ENCODE measurements at regions not wholly inside any gene's neighbourhood (a gene's known extent, or its start where the extent isn't known, plus 50 kb on each side); places are given as distances from the start of the nearest gene placed in this dataset.

DNA sequence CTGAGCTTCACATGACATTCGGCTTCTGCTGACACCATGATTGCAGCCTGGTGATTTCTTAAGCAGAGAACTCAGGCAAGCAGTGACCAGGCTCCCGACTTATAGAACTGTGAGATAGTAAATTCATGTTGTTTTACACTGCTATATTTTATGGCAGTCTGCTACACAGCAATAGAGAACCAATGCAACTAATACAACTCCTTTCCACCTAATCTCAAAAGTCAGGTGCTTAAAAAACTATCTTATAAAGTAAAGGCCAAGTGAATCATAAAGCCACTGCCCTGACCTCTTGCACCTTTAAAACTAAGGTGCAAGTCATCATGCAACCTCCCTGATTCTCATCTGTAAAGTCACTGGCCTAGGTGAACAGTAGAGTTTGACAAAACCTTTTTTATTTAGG is 95.3 kb upstream of the GLS start:
- DNase-seq: no peak

DNA sequence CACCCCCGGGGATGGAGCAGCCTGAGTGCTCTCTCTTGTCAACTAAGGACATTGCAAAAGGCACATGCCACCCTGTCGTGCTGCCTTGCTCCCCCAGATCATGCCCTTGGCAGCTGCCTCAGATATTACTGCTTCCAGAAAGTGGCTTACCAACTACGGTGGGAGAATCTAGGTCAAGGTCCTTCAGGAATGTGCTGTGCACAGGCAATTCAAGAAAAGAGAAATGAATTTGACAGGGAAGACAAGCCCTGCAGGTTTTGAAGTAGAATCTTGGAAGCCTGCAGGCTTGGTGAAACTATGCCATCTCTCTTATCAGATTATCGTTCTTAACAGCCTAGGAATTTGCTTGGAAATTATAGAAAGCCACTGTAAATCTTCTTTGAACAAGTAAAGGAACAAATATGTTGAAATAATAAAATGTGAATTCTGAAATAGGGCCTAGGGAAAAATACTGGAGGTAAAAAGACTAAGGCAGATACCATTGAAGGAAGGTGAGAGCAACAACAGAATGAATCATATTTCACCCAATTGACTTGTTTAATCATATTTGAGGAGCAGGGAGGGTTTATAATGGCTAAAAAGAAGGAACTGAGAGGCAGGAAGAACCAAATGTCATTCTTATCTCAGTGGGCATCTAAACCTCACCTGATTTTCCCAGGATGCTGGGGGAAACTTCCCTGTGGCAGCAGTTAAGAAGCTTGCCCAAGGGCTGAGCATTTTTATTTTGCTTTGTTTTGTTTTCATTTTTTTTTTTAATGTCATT is 94.0 kb upstream of the GLS start:
- DNase-seq: no peak

DNA sequence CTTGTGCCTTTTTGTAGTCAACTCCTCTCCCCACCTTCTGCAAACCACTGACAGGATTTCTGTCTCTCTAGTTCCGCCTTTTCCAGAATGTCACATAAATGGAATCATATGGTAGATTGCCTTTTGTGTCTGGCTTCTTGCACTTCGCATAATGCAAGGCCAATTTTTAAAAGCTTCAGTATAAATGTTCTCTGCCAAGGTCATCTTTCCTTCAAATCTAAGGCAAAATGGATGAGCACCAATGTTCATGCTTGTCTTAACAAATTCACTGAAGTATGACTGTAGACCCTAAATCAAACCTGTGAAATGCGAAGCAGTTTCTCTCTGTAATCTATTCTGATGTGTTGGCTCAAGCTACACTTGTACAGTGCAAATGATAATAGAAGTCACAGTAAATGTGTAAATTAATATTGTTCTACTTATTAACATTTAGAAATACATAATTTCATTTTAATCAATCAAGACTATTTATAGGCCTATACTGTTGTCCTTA is 92.8 kb upstream of the GLS start:
- no peak for DNase-seq

DNA sequence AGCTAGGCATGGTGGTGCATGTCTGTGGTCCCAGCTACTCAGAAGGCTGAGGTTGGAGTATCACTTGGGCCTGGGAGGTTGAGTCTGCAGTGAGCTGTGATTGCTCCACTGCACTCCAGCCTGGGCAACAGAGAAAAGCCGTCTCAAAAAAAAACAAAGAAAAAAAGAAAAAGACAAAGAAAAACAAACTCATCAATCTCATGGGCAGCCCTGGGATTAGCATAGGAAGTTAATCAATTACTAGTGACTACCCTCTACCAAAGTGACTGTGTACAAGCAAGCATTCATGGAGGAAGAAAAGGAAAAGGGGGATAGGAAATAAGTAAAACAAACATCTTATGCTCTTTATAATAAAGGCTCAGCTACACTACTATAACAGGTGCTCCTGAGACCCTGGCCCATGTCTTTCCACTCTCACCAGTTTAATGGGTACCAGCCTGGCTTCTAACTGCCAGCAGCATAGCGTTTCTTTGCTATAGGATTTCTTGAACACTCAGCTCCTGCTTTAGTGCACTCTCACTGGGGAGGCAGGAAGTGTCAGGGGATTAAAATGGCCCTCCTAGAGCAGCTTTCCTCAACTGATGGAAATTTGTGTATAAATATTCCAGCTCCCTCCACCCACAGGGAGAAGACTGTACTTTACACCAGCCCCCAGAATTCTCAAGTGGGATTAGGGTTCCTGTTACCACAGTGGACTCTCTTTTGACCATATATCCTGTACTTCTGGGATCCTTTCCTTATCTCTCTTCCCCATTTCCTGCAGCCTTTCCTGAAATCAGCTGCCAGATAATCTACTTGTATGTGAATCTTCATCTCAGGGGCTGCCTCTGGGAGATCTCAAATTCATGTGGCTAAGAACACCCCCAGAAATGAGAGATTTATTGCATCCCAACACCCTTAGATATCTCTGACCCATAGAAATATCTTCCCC is 91.3 kb upstream of the GLS start:
- DNase-seq: no peak

DNA sequence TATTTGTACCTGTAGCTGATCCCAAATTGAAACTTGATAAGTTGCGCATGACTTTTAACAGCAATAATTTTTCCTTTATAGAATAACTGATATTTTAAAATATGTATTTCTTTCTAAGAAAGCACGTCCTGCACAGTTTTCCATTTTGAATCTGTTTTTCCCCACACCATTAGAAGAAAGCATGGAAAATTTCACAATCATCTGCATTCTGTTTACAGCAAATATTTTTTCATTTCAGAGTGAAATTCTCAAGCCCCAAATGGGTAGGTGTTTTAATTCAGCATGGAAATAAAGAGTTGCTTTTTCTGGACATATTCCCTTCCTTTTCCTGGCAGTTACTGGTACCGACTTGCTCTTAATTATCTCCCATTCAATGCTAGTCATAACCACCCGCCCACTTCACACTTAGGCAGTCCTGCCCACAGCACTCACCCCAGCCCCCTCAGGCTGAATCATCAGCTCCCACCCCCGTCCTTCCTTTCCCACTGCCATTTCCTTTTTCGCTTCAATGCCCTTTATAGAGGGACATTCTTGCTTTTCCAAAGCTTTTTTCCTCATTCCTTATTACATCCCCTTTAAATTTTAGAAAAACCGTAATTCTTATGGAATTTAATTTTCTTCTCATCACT is 89.2 kb upstream of the GLS start:
- DNase-seq: peak; percentile 75

DNA sequence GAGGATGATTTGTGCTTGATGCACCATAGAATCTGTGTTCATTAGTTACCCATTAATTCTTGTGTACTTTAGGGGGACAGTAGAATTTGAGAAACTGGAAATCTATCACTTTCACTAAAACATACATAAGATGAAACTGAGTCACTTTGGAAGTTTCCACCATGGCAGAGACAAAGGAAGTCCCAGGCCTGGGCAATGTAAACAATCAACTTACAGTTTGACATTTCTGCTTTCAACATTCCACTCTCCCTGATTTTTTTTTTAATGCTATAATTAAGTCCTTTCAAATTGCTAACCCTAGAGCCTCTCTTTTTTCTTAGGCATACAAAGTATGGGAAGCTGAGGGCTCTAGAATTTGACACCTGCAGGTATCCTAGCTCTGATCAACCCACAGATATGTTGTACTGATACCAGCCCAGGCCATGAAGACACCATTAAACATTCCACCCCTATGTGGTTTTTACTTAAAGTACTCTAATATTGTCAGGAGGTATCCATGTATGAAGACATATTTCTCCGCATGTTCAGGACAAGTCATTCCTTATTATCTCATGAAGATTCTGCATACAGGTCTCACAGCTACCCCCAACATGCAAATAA is 88.5 kb upstream of the GLS start:
- DNase-seq: no peak

DNA sequence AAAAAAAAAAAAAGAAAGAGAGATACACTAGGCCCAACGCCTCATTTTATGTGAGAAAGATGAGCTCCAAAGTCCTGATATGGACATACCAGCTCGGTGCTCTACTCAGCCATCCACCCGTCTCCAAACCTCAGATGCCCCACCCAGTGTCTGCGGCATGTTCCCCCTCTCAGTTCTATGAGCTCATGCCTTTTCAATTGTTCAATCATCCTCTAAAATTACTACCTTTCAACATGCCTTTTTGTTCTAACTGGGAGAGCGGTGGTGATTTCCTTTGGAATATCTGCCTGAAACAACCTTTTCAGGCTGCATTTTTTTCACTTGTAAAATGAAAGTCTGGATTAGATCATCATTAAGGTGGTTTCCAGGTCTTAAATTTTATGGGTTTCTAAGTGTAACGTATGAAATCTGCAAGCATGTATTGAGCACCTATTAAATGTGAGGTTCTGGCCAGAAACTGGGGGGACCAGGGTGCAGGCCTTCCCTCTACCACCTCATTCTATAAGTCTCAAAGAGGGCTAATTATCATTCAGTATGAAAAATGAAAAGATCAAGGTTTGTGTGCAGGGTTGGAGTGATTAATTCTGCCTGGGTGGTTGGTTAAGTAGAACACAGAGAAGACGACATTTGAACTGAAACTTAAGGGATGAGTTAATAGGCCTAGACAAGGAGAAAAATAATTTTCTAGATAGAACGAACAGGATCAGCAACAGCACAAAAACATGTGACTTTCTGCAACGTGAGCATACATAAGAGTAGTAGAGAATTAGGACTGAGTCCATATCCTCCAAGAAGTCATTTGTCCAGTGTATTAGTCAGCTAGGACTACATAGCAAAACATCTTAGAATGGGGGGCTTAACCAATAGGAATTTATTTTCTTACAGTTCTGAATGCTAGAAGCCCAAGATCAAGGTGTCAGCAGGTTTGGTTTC is 87.4 kb upstream of the GLS start:
- no peak for DNase-seq

DNA sequence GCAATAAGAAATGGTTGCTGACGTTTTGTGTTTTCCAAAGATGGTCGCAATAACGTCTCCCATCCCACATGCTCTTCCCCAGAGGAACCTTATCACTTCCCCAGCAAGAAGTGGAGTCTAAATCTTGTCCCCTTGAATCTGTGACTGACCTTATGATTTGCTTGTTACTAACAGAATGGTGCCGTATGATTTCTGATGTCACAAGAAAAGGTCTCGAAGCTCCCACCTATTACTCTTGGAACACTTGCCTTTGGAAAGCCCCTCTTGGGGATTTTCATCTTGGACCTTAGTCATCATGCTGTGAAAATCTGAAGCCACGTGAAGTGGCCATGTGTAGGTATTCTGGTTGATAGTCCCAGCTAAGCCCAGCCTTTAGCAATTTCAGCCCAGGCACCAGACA is 86.2 kb upstream of the GLS start:
- DNase-seq: no peak

DNA sequence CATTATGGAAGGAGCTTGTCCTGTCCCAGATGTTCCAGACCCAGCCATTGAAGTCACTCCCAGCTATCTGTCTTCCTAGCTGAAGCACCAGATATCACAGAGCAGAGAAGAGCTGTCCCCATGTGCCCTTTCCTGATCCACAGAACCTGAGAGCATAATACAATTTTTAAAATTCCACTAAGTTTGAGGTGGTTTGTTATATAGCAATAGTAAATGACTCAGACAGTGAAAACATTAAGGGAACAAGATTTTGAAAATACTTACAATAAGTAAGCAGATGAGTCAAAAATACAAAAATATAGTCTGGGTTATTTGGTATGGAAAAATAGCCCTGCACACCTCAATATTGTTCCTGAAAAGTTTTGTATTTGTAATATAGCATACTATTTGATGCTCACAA is 85.8 kb upstream of the GLS start:
- no peak for DNase-seq

DNA sequence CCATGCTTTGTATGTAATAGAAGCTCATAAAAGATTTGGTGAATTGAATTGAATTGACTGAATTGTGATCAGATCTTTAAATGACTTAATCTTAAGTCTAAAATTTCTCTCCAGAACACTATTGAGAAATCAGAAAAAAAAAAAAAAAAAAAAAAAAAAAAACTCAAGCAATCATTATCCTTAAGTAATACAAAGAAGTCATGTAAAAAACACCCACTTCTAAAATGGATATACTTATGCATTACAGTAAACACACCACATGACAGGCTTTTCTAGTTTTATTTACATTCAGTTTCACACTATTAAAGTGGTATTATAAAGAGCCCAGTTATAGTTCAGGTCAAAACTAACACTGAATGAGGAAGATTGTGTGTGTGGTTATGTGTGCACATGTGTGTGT is 84.9 kb upstream of the GLS start:
- DNase-seq: no peak

DNA sequence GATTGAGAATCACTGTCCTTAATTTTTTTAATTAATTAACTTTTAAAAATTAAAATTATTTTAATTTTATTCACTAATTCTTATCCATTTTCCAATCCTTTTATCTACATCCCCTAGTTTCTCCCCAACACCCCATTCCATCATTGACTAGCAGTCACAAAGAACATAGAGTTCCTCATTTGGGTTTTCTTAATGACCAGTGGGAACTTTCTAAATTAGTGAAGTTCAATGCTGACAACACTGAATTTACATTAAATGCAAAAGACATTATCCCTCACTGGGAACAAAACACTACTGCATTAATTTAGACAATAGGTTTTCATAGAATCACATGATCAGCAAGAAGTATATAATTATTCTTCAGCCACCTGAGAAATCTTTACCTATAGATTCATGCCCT is 80.6 kb upstream of the GLS start:
- DNase-seq: no peak

DNA sequence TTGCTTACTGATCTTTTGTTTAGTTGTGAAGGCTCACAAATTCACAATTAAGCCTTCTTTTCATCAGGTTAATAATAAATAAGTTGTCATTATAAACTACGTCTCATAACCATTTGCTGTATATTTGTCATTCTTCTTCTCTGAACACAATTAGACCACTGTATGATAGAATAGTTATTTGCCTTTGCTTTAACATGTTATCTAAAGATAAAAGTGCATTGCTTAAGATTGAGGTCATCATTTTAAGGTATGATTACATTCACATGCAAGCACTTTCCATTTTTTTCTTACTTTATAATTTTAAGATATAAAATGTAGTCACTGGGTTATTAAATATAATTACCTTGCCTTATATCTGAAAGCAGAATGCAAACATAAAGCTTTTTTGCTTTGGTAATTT is 80.1 kb upstream of the GLS start:
- no peak for DNase-seq

DNA sequence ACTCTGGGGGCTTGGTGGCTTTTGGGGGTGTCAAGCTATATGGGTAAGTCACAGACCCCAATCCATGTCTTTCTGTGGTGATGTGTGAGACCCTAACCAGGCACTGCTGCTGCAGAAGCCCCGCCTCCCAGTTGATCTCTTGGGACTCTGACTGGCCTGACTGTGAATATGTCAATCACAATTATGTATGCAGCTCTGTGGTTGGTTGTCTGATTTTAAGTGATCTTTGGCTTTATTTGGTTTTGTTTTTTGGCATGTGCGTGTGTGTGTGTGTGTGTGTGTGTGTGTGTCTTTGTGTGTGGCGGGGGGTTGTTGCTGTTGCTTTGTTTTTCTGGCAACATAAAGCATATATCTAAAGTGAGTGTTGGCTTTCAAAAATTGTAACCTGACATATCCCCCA is 78.5 kb upstream of the GLS start:
- no peak for DNase-seq

DNA sequence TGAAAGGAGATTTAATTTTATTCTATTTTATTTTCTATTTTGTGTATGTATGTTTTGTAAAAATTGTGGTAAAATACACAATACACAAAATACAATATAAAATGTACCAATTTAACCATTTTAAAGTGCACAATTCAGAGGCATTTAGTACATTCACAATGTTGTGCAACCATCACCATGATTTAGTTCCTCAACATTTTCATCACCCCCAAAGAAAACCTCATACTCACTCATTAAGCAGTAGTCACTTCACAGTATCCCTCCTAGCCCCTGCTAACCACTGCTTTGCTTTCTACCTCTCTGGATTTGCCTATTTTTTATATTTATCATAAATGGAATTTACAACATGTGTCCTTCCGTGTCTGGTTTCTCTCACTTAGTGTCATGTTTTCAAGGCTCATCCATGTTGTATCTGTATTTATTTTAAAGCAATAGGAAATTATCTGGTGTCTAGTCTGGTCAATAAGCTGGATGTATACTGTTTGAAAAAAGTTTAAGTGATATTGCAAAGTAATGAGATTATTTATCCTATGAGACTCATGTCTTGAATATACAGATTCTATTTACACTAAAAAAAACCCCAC is 77.9 kb upstream of the GLS start:
- no peak for DNase-seq

DNA sequence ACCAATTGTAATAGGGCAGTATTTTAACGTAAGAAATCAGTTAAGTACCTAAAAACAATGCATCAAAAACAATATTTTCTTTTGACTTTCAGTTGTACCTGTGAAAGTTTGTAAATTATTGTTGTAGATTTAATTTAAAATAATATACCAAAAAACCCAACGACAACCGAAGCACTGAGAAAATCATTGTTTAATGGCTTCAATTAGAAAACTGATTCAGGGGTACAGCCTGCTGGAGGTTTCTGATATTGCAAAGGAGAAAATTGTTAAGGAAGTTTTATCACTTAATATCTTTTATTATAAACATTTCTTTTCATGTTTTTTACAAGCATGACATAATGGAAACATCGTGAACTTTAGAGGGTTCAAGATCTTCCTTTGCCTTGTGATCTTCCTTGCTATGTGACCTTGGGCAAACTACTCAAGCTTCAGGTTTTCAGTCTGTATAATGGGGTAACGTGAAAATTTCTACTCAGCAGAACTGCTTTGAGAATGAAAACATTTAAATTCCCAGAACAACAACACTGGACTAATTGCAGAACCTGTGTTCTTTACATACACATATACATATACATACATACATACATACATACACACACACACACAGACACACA is 76.3 kb upstream of the GLS start:
- no peak for DNase-seq

DNA sequence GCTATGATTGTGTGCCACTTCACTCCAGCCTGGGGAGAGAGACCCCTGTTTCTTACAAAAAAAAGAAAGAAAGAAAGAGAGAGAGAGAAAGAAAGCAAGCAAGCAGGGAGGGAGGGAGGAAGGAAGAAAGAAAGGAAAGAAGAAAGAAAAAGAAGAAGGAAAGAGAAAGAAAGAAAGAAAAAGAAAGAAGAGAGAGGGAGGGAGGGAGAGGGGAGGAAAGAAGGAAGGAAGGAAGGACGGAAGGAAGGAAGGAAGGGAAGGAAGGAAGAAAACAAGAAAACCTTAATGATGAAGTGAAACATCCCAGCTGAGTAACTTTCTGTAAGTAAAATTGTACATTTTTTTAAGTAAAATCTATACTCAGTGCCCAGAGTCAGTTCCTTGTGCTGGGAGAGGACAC is 75.5 kb upstream of the GLS start:
- no peak for DNase-seq

DNA sequence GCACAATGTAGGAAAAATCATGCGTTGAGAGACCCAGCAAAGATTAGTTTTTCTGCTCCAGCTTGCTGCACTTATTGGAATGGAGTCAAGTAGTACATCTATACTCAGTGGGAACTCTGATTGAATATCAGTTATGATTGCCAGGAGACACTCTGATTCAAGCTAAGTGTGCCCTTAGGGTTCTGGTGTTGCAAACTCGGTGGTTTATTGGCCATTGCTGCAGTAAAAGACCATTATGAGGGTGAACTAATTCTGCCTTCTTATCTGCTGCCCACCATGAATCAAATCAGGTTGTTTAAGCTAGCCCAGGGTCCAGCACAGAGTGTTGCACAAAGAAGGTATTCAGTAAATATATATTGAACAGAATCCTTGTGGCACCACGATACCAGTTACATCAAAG is 74.8 kb upstream of the GLS start:
- DNase-seq: no peak

DNA sequence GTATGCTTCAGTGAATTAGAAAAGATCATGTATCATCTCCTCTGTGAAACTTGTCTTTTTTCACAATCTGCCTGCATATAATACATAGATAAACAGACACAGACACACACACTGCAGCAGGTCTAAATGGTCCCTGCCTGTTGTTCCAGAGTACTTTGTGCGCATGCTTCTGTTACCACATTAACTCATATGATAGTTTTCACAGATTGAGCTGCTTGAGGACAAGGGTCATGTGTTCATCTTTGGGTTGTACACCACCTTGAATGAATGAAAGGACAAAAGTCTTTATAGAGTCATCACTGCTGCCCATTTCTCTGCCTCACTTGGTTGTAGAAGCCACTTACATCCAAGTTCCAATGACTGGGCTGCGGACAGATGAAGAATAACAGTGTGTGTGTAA is 72.7 kb upstream of the GLS start:
- no peak for DNase-seq

DNA sequence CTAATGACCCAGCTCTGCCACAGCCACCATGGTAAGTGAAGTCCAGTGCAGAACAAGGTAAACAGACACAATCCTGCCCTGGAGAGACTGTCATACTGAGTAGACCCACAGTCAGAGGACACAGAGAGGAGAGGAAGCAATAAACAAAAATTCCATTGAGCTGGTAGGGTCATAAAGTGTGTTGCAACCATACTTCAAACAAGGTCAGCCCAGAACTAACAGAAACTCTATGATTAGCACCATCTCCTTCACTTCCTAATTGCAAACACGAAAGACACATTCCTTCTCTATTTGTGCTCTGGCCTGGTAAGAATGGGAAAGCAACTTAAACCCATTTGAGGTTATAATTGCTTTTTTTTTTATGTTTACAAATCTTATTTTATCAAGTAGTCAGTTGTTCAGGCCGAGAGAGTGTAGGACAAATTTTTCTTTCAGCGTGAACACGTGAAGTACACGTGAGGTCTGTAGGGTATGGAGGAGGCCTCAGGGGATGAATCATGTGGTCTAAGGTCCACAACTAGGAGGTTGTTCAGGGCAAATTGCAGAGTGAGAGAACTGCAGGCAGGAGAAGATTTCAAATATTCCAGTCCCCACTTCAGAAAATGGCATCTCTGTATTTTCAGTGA is 71.4 kb upstream of the GLS start:
- DNase-seq: no peak

DNA sequence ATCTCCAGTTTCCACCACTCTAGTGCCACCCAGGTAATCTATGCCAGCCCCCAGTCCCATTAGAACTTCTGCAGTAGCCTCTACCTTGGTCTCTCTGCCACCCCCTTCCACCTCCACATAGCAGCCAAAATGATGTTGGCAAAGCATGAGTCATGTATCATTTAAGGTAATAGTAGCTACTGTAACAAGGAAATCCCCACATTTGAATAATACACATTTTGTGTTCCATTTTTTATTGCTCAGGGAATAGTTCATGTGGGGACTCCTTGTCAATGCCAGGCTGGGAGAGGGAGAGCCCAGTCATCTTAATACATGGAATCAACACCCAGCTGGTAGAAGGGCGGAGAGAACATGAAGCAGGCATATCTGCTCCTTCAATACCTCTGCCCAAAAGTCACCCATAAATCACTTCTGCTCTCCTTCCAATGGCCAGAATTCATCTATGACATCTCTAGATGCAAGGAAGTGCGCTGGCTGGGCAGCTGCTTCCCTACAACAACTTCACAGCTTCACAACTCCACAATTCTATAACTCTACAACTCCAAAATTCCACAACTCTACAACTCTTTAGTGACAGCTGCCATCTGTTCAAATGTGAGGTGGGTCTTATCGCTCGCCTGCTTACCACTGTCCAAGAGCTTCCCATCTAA is 70.6 kb upstream of the GLS start:
- no peak for DNase-seq

Data from activated effector memory CD4-positive, alpha-beta T cell treated with anti-CD3 and anti-CD28 coated beads, Interleukin-2, amount 50 U/mL, for 16 hours (primary cell).